K562 (cell line): ENCODE measurements at regions not wholly inside any gene's neighbourhood (a gene's known extent, or its start where the extent isn't known, plus 50 kb on each side); places are given as distances from the start of the nearest gene placed in this dataset.

Source experiments
- ATAC-seq: fragments of 200-7000 bp; cut with Tn5 transposase; 3 replicates; pipeline ENCODE4 v1.9.1; 2020; ENCODE audit warnings: moderate library complexity
- BruUV-seq: library from RNA; stranded (reverse); fragments of 400-500 nt; replicated peaks from 2 replicates; lab custom pipeline; 2021; lab: Mats Ljungman, UMichigan
- CTCF ChIA-PET: fragments of 300-600 bp; formaldehyde crosslinking; extraction: SDS; loops from one replicate; lab custom pipeline; 2021; ENCODE audit warnings: low intra/inter-chr PET ratio; lab: Yijun Ruan, JAX
- POLR2A ChIA-PET: fragments of 300-600, 350-650 bp; sonication (Branson Sonifier 250); formaldehyde crosslinking; extraction: SDS; loops from one replicate; lab custom pipeline; 2021; ENCODE audit warnings: antibody characterized with exemption, inconsistent platforms; lab: Yijun Ruan, JAX
- DNase-seq, 4 experiments: peaks; one replicate each; pipeline versions ENCODE4 v3.0.0 to v3.0.0-alpha.2; 2011 to 2018; ENCODE audit warnings: low spot score in 3 of 4, mixed read lengths in 3 of 4; ENCODE audit errors: extremely low read depth in 1 of 4
- FAIRE-seq: peaks from 2 replicates; lab custom pipeline; 2011; peaks lifted over from hg19 to GRCh38; lab: Jason Lieb, UNC
- H2AFZ ChIP-seq: 2 replicates; pipeline ENCODE4 v1.6.0; 2011; ENCODE audit warnings: low read depth, low read length, control low read depth, inconsistent platforms
- H3K27ac ChIP-seq: fragments of 200-600 bp; 3 replicates; pipeline ENCODE4 v1.8.0; 2011; ENCODE audit warnings: low read depth, mild to moderate bottlenecking, control low read depth, inconsistent platforms, low read length, moderate library complexity, mixed read lengths; ENCODE audit errors: extremely low read depth
- H3K27me3 ChIP-seq, 2 experiments: fragments of 300-600 bp in 1 of 2; 2 replicates in 1 of 2; 3 replicates in 1 of 2; pipeline versions ENCODE4 v1.6.0 to v1.8.0; 2011; ENCODE audit warnings: inconsistent platforms in 2 of 2, low read length in 2 of 2, mild to moderate bottlenecking in 1 of 2, mixed read lengths in 1 of 2, moderate library complexity in 1 of 2; ENCODE audit not compliant: control insufficient read depth in 2 of 2, insufficient read depth in 2 of 2
- H3K36me3 ChIP-seq: fragments of 300-600 bp; 3 replicates; pipeline ENCODE4 v1.8.0; 2011; ENCODE audit warnings: mild to moderate bottlenecking, low read length, inconsistent platforms; ENCODE audit not compliant: control insufficient read depth, insufficient read depth
- H3K4me1 ChIP-seq, 2 experiments: fragments of 200-600 bp in 1 of 2; replicated peaks in 1 of 2; 2 replicates in 1 of 2; 3 replicates in 1 of 2; pipeline versions ENCODE4 v1.5.1 to v1.8.0; 2011; ENCODE audit warnings: inconsistent platforms in 2 of 2, low read length in 2 of 2, mild to moderate bottlenecking in 1 of 2, mixed read lengths in 1 of 2, moderate library complexity in 1 of 2; ENCODE audit not compliant: control insufficient read depth in 2 of 2, insufficient read depth in 2 of 2
- H3K4me2 ChIP-seq: 2 replicates; pipeline ENCODE4 v1.6.1; 2011; ENCODE audit warnings: low read length, control low read depth, inconsistent platforms, mixed read lengths; ENCODE audit not compliant: insufficient read depth
- H3K4me3 ChIP-seq: fragments of 200-600 bp; sonication (generic), shearing (Covaris generic); 2 replicates; pipeline ENCODE4 v1.5.1; 2016; ENCODE audit warnings: control low read depth, inconsistent platforms
- H3K79me2 ChIP-seq: fragments of 200-600 bp; 3 replicates; pipeline ENCODE4 v1.8.0; 2011; ENCODE audit warnings: low read length, inconsistent platforms; ENCODE audit not compliant: control insufficient read depth, insufficient read depth
- H3K9ac ChIP-seq, 2 experiments: 2 replicates each; pipeline versions ENCODE4 v1.6.0 to v1.6.1; 2011; ENCODE audit warnings: low read depth in 2 of 2, low read length in 2 of 2, control low read depth in 1 of 2, inconsistent platforms in 1 of 2, mild to moderate bottlenecking in 1 of 2, mixed read lengths in 1 of 2; ENCODE audit not compliant: insufficient read depth in 1 of 2
- H3K9me1 ChIP-seq: one replicate; pipeline ENCODE4 v1.6.0; 2011; ENCODE audit warnings: inconsistent platforms, mild to moderate bottlenecking, low read length, moderate library complexity; ENCODE audit not compliant: control insufficient read depth, insufficient read depth
- H3K9me3 ChIP-seq: replicated peaks from 2 replicates; pipeline ENCODE4 v1.5.1; 2011; ENCODE audit warnings: low read depth, low read length, inconsistent platforms; ENCODE audit not compliant: control insufficient read depth, insufficient read depth
- H4K20me1 ChIP-seq: replicated peaks from 2 replicates; pipeline ENCODE4 v1.6.1; 2011; ENCODE audit warnings: low read length, inconsistent platforms, mixed read lengths; ENCODE audit not compliant: control insufficient read depth, insufficient read depth
- ATF7 ChIP-seq: fragments of 450-650 bp; IDR thresholded peaks from 2 replicates; pipeline ENCODE4 v1.7.1; 2014; ENCODE audit warnings: mild to moderate bottlenecking, moderate library complexity
- RCOR1 ChIP-seq, 2 experiments: IDR thresholded peaks; 2 replicates each; pipeline ENCODE4 v1.6.1; 2012; ENCODE audit warnings: low read depth in 2 of 2, low read length in 2 of 2, borderline replicate concordance in 1 of 2, improper control_type of control experiment in 1 of 2
- WGBS: fragments of 100-300 bp; shearing (Covaris generic); methylation state at CpG from one replicate; pipeline ENCODE4 v1.1.6; 2016; ENCODE audit warnings: low coverage, mixed read lengths; ENCODE audit not compliant: insufficient coverage; ENCODE audit errors: missing lambda C conversion rate; 5-methylcytosine and 5-hydroxymethylcytosine counted together
- in situ Hi-C: fragments of 300-500 bp; cut with MboI; formaldehyde crosslinking; loops from 4 replicates; pipeline ENCODE4 v1.15.0; 2018; ENCODE audit warnings: inconsistent platforms, mixed read lengths
- intact Hi-C: fragments of 100-400 bp; cut with micrococcal nuclease; formaldehyde crosslinking; loops from 2 replicates; pipeline ENCODE4 v1.14.2; 2022
- TF ChIP-seq, protein P1 (sequence below): sonication (generic); formaldehyde crosslinking; IDR thresholded peaks from 2 replicates; pipeline ENCODE4 v1.8.1; 2023; ENCODE audit warnings: missing genetic modification reagents, mild to moderate bottlenecking, borderline replicate concordance

DNA sequence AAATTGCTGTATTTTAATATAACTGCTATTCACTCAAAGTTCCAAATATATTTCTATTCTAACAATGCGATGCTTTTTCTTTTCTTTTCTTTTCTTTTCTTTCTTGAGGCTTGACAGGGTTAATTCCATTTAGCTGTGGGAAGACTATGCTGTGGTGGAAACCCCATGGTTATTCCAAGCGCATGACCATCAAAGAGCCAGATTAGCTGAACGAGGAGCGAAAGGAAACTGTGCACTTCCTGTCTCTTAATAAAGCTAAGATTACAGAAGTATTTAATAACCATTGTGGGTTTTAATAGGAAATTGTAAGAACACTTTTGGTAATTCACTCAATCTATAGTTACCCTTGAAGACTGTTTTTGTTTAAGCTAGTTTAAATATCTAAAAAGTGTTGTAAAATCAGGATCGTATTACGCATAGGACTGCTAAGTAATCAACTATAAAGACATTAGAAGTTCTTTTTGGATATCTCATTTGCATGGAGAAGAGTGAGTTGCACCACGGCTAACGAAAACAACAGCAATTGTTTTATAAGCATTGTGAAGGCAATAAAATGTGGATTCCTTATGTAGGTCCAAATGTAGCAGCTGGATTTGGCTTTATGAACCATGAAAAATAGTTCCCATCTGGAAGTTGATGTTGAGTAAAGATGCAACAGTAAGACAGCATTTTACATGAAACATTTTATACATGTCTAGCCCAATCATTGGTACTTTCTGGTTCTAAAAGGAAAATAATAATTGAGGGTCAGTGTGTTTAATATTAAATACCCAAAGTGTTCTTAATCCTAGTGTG, 105.4 kb downstream of the ZIC1 start:
- H4K20me1 ChIP-seq, result no peaks in the 10 kb centered on the region
- H3K9me3 ChIP-seq, result no peaks in the 10 kb centered on the region
- intact Hi-C loops, result no loop called here
- H3K79me2 ChIP-seq, result no peaks in the 10 kb centered on the region
- no peak overlapping the region for H3K4me3 ChIP-seq
- H3K9me1 ChIP-seq, result no peaks in the 10 kb centered on the region
- H3K4me2 ChIP-seq, result no peak overlapping the region
- no peak for DNase-seq
- TF ChIP-seq ATF7 (no peak), RCOR1 (IDR thresholded peaks at IDR 0.05; ENCODE audit: borderline replicate concordance in 1 of 2, low read depth in 2 of 2, low read length in 2 of 2) (no peak)
- TF ChIP-seq, protein P1, sequence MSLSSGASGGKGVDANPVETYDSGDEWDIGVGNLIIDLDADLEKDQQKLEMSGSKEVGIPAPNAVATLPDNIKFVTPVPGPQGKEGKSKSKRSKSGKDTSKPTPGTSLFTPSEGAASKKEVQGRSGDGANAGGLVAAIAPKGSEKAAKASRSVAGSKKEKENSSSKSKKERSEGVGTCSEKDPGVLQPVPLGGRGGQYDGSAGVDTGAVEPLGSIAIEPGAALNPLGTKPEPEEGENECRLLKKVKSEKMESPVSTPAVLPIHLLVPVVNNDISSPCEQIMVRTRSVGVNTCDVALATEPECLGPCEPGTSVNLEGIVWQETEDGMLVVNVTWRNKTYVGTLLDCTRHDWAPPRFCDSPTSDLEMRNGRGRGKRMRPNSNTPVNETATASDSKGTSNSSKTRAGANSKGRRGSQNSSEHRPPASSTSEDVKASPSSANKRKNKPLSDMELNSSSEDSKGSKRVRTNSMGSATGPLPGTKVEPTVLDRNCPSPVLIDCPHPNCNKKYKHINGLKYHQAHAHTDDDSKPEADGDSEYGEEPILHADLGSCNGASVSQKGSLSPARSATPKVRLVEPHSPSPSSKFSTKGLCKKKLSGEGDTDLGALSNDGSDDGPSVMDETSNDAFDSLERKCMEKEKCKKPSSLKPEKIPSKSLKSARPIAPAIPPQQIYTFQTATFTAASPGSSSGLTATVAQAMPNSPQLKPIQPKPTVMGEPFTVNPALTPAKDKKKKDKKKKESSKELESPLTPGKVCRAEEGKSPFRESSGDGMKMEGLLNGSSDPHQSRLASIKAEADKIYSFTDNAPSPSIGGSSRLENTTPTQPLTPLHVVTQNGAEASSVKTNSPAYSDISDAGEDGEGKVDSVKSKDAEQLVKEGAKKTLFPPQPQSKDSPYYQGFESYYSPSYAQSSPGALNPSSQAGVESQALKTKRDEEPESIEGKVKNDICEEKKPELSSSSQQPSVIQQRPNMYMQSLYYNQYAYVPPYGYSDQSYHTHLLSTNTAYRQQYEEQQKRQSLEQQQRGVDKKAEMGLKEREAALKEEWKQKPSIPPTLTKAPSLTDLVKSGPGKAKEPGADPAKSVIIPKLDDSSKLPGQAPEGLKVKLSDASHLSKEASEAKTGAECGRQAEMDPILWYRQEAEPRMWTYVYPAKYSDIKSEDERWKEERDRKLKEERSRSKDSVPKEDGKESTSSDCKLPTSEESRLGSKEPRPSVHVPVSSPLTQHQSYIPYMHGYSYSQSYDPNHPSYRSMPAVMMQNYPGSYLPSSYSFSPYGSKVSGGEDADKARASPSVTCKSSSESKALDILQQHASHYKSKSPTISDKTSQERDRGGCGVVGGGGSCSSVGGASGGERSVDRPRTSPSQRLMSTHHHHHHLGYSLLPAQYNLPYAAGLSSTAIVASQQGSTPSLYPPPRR (CRISPR knock-in tag), result no peak
- TF ChIP-seq, all 486 proteins: peak for 0
- Histone ChIP-seq H3K9ac (no peak overlapping the region), H3K27me3 (no peaks in the 10 kb centered on the region), H3K27ac (no peak overlapping the region), H3K4me1 (no peaks in the 10 kb centered on the region), H2AFZ (no peak overlapping the region), H3K36me3 (no peaks in the 10 kb centered on the region)
- POLR2A ChIA-PET, result no interaction called here
- ATAC-seq (no peak), FAIRE-seq (no peak)
- WGBS, result 6% methylated on average over 8 of the region's 8 CpGs
- CTCF ChIA-PET, result no interaction called here
- in situ Hi-C loops, result no loop called here
- BruUV-seq, result no TSS peak
